Coronary artery (tissue), 2 donors: ENCODE measurements at regions not wholly inside any gene's neighbourhood (a gene's known extent, or its start where the extent isn't known, plus 50 kb on each side); places are given as distances from the start of the nearest gene placed in this dataset.

Experiments used
- DNase-seq: peaks from one replicate; pipeline ENCODE4 v3.0.0-alpha.2; 2017; ENCODE audit warnings: low spot score
- H3K27ac ChIP-seq, 2 donors: fragments of 200-600 bp; sonication (generic); one replicate each; pipeline ENCODE4 v1.5.1; 2016 to 2019
- H3K4me3 ChIP-seq: fragments of 200-600 bp; sonication (generic); 2 replicates; pipeline ENCODE4 v1.5.1; 2016; ENCODE audit warnings: mild to moderate bottlenecking, moderate library complexity
- TF ChIP-seq, protein P1 (sequence below): fragments of 200-600 bp; sonication (generic); IDR thresholded peaks from one replicate; pipeline ENCODE4 v1.5.1; 2019; ENCODE audit warnings: antibody characterized with exemption

DNA sequence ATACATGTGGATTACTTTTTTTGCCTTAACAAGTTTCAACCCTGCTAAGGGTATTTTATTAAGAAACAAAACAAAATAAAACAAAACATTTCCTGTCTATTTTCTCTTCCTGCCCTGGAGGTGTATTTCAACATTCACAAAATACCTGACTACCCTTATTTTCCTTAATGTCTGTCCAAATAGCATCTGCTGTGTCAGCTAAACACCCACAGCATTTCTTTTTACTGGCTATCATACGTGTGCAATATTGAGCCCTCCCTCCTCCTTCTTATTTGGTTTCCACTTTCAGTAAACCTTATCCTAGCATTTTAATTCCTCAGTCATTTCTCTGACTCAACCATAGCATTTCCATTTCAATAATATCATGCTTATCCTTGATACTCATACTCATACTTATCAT, 1420.0 kb upstream of the ZEB2 start:
- TF ChIP-seq, protein P1, sequence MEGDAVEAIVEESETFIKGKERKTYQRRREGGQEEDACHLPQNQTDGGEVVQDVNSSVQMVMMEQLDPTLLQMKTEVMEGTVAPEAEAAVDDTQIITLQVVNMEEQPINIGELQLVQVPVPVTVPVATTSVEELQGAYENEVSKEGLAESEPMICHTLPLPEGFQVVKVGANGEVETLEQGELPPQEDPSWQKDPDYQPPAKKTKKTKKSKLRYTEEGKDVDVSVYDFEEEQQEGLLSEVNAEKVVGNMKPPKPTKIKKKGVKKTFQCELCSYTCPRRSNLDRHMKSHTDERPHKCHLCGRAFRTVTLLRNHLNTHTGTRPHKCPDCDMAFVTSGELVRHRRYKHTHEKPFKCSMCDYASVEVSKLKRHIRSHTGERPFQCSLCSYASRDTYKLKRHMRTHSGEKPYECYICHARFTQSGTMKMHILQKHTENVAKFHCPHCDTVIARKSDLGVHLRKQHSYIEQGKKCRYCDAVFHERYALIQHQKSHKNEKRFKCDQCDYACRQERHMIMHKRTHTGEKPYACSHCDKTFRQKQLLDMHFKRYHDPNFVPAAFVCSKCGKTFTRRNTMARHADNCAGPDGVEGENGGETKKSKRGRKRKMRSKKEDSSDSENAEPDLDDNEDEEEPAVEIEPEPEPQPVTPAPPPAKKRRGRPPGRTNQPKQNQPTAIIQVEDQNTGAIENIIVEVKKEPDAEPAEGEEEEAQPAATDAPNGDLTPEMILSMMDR, result no peak
- Histone ChIP-seq H3K4me3 (no peak overlapping the region), H3K27ac (no peak overlapping the region)
- no peak for DNase-seq

DNA sequence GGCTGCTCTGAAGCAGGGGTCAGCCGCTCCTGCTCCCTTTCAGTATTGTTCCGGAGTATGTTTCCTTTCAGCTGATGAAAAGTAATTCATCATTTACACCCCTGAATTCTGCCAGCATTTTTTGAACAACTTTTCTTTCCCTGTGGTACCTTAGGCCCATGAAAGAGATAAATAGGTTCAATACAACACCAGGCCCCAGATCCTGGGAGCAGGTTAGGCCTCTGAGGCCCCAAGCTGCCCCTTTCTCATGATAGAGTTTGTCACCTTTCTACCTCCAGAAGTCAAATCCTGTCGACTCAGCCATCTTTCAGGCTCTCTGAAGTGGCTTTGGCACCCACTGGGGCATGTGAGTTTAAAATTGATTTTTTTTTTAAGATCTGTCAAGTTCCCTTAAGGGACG, 1415.1 kb upstream of the ZEB2 start:
- TF ChIP-seq, protein P1, result no peak
- no peak overlapping the region for H3K4me3 ChIP-seq
- no peak overlapping the region for H3K27ac ChIP-seq
- no peak for DNase-seq

DNA sequence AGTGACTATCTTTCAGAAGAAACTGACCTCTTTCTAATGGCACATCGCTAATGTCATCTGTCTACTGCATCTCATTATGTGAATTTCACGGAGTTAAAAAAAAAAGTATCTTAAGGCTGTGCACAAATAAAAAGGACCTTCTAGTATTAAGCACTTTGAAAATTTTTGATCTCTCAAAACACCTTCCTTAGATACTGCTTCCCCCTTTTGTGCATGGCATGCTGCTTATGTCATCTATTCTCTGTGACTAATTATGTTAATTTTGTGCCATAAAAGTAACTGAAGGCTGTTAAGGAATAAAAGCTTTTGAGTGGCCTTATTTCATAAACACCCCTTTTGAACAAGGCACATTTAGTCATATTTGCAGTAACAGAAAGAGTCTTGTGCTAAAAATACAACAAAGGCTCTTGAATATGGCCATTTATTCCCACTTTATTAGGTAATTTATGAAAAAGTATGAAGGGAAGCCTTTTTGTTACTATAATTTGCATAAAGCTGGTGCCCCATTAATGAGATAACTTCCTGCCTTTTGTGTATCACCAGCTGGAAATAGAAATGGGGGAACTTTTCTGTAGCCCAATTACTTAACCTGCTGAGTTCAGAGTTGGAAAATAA, 1412.0 kb upstream of the ZEB2 start:
- DNase-seq, result no peak
- TF ChIP-seq, protein P1, result no peak
- no peak overlapping the region for H3K27ac ChIP-seq
- H3K4me3 ChIP-seq, result no peak overlapping the region

DNA sequence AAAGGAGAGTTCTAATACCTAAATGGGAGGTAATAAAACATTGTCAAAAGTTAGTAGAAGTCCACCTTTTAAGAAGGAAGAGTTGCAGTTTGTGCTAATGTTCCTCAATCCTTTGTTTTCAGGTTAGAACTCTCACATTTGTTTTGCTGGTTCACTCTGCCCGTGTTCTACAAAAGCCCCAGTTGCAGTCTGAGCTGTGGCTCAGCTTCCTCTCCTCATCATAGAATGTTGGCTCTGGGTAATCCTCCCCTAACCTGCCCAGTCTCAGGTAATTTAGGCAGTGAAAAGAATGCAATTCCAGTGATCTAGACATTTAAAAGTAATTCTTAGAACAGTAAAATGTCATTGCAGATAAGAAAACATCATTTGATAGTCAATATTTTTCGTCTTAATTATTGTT, 1410.4 kb upstream of the ZEB2 start:
- Histone ChIP-seq H3K27ac (no peak overlapping the region), H3K4me3 (no peak overlapping the region)
- TF ChIP-seq, protein P1, result no peak
- no peak for DNase-seq

DNA sequence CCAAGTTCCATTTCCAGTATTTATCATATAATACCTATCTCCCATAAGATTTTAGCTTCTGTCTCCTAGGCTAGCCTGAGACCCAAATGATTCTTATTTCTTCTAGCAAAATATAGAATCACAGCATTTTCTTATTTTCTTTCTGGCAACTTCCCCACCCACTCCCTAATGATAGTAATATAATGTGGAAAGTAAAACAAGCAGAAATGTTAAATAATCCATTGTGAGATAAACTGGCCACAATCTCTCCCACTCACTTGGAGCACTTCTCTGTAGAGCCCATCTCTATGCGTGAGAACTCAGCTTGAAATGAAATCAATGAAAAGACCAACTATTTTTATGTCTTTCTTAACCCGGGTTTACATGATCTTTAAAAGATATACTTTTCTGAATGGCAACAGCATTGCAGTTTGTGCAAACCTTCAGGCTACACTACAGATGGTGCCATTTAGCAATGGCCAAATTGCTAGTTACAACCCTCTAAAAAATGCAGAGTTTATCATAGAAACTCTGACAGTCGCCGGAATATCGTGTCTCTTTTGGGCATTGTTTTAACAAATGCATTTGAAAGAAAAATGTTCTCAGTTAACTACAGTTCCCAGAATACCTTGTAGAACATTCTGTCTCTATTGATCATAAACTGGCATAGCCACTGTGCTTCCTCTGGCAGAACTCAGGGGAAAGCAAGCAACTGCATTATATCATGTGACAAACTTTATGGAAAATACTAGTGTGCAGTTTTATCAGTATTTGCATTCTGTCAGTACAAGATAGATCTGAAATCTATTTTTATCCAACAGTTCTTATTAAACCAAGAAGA, 1407.4 kb upstream of the ZEB2 start:
- Histone ChIP-seq H3K27ac (no peak overlapping the region), H3K4me3 (peak overlapping the region; percentile 31)
- TF ChIP-seq, protein P1, result no peak
- no peak for DNase-seq

DNA sequence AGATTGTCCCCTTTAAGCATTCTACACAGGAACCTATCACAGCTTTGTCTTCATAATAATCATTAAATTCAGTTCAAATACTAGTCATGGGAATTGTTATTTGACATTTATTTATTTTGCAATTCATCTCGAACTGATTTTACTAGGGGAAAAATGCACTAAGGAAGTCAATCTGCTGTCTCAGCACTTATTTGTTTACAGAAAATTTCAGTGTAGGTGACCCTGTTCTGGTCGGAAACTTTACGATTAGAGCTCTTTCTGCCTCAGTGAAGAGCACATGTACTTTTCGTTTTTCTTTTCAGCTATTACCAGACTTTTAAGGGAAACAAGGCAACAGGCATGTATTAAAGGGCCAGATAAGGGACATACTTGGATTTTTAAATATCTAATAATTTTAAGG, 1405.7 kb upstream of the ZEB2 start:
- no peak overlapping the region for H3K4me3 ChIP-seq
- no peak overlapping the region for H3K27ac ChIP-seq
- TF ChIP-seq, protein P1, result no peak
- no peak for DNase-seq

DNA sequence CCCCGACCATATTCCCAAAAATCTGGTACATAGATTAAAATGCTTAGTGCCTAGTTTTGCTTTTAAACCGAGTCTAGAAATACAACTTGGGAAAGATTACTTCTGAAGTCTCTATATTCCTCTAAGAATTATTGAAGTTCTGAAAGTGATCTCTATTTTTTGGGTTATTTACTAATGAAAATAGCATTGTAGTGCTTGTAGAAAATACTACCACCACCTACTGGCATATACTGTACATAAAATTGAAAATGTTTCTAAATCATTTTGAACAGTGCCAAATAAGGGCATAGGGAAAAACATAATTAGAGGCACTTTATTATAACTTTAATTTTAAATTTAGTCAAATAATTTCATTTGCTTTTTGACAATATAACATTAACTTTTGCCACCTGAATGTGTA, 1399.6 kb upstream of the ZEB2 start:
- TF ChIP-seq, protein P1, result no peak
- Histone ChIP-seq H3K27ac (no peak overlapping the region), H3K4me3 (peak overlapping the region; percentile 37)
- DNase-seq, result no peak
